GM23338 (cell line): ENCODE measurements at regions not wholly inside any gene's neighbourhood (a gene's known extent, or its start where the extent isn't known, plus 50 kb on each side); places are given as distances from the start of the nearest gene placed in this dataset.

Experiments
- CREB1 ChIP-seq: fragments of 250-450 bp; sonication (Bioruptor Pico); IDR thresholded peaks from 2 replicates; pipeline ENCODE4 v1.5.0; 2020; ENCODE audit warnings: low read depth, mild to moderate bottlenecking, moderate library complexity
- ETS1 ChIP-seq: IDR thresholded peaks from 2 replicates; pipeline ENCODE4 v1.6.1; 2016; ENCODE audit warnings: antibody characterized with exemption
- EZH2 ChIP-seq: fragments of 200-600 bp; sonication (generic); IDR thresholded peaks from one replicate; pipeline ENCODE4 v1.8.0; 2017; ENCODE audit warnings: antibody characterized with exemption, mild to moderate bottlenecking, low read depth; ENCODE audit not compliant: unreplicated experiment
- EZH2phosphoT487 ChIP-seq: fragments of 200-600 bp; sonication (generic); IDR thresholded peaks from one replicate; pipeline ENCODE4 v1.8.1; 2018; ENCODE audit warnings: antibody characterized with exemption; ENCODE audit not compliant: unreplicated experiment
- JUNB ChIP-seq: IDR thresholded peaks from one replicate; pipeline ENCODE4 v1.6.1; 2016; ENCODE audit warnings: antibody characterized with exemption; ENCODE audit not compliant: unreplicated experiment
- NANOG ChIP-seq: IDR thresholded peaks from 2 replicates; pipeline ENCODE4 v1.6.1; 2016; ENCODE audit warnings: antibody characterized with exemption, borderline replicate concordance
- POLR2AphosphoS5 ChIP-seq: IDR thresholded peaks from 2 replicates; pipeline ENCODE4 v1.6.1; 2016; ENCODE audit warnings: antibody characterized with exemption, low read depth
- STAT1 ChIP-seq: IDR thresholded peaks from one replicate; pipeline ENCODE4 v1.6.1; 2016; ENCODE audit warnings: antibody characterized with exemption; ENCODE audit not compliant: unreplicated experiment
- ZNF114 ChIP-seq: fragments of 250-450 bp; sonication (Bioruptor Pico); IDR thresholded peaks from 2 replicates; pipeline ENCODE4 v1.5.0; 2020; ENCODE audit warnings: mild to moderate bottlenecking, moderate library complexity
- ZNF331 ChIP-seq: fragments of 250-450 bp; sonication (Bioruptor Pico); IDR thresholded peaks from 2 replicates; pipeline ENCODE4 v1.5.0; 2020; ENCODE audit warnings: low read depth, mild to moderate bottlenecking, moderate library complexity
- TF ChIP-seq, protein P1 (sequence below), 2 experiments: fragments of 200-600 bp in 1 of 2; sonication (generic) in 1 of 2; conservative IDR thresholded peaks; 2 replicates each; pipeline versions ENCODE4 v1.5.1 to v1.6.1; 2016 to 2017; ENCODE audit warnings: antibody characterized with exemption in 2 of 2, low read depth in 2 of 2, mild to moderate bottlenecking in 2 of 2, moderate library complexity in 1 of 2
- TF ChIP-seq, protein P2 (sequence below): IDR thresholded peaks from one replicate; pipeline ENCODE4 v1.6.1; 2018; ENCODE audit warnings: antibody characterized with exemption; ENCODE audit not compliant: unreplicated experiment
- TF ChIP-seq, protein P3 (sequence below): fragments of 250-450 bp; sonication (Bioruptor Pico); IDR thresholded peaks from 2 replicates; pipeline ENCODE4 v1.5.0; 2020; ENCODE audit warnings: mild to moderate bottlenecking, moderate library complexity

DNA sequence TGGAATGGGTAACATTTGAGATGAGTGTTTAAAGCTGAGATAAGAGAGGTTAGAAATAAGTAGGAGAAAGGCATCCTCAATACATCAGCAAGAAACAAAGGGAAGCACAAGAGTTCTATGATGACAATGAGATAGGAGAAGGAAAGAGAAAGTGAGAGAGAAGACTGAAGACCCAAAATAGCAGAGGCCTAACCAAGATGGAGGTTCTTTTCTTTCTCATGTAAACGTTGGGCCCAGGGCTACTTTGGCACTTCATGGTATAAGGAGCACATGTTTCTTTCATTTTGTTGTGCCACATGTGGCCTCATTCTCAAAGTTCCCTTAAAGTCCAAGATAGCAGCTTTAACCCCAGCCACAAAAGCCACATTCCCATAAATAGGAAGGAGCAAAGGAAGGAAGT, 120.5 kb upstream of the RMST start:
- TF ChIP-seq, protein P1, sequence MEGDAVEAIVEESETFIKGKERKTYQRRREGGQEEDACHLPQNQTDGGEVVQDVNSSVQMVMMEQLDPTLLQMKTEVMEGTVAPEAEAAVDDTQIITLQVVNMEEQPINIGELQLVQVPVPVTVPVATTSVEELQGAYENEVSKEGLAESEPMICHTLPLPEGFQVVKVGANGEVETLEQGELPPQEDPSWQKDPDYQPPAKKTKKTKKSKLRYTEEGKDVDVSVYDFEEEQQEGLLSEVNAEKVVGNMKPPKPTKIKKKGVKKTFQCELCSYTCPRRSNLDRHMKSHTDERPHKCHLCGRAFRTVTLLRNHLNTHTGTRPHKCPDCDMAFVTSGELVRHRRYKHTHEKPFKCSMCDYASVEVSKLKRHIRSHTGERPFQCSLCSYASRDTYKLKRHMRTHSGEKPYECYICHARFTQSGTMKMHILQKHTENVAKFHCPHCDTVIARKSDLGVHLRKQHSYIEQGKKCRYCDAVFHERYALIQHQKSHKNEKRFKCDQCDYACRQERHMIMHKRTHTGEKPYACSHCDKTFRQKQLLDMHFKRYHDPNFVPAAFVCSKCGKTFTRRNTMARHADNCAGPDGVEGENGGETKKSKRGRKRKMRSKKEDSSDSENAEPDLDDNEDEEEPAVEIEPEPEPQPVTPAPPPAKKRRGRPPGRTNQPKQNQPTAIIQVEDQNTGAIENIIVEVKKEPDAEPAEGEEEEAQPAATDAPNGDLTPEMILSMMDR (conservative IDR thresholded peaks at IDR 0.05; ENCODE audit: low read depth in 2 of 2), result no peak
- TF ChIP-seq ETS1 (no peak), POLR2AphosphoS5 (no peak), CREB1 (no peak), EZH2 (no peak), EZH2phosphoT487 (no peak), NANOG (no peak), JUNB (no peak), STAT1 (no peak), ZNF331 (no peak), ZNF114 (CRISPR knock-in tag) (no peak)
- TF ChIP-seq, protein P2, sequence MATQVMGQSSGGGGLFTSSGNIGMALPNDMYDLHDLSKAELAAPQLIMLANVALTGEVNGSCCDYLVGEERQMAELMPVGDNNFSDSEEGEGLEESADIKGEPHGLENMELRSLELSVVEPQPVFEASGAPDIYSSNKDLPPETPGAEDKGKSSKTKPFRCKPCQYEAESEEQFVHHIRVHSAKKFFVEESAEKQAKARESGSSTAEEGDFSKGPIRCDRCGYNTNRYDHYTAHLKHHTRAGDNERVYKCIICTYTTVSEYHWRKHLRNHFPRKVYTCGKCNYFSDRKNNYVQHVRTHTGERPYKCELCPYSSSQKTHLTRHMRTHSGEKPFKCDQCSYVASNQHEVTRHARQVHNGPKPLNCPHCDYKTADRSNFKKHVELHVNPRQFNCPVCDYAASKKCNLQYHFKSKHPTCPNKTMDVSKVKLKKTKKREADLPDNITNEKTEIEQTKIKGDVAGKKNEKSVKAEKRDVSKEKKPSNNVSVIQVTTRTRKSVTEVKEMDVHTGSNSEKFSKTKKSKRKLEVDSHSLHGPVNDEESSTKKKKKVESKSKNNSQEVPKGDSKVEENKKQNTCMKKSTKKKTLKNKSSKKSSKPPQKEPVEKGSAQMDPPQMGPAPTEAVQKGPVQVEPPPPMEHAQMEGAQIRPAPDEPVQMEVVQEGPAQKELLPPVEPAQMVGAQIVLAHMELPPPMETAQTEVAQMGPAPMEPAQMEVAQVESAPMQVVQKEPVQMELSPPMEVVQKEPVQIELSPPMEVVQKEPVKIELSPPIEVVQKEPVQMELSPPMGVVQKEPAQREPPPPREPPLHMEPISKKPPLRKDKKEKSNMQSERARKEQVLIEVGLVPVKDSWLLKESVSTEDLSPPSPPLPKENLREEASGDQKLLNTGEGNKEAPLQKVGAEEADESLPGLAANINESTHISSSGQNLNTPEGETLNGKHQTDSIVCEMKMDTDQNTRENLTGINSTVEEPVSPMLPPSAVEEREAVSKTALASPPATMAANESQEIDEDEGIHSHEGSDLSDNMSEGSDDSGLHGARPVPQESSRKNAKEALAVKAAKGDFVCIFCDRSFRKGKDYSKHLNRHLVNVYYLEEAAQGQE, result no peak
- TF ChIP-seq, protein P3, sequence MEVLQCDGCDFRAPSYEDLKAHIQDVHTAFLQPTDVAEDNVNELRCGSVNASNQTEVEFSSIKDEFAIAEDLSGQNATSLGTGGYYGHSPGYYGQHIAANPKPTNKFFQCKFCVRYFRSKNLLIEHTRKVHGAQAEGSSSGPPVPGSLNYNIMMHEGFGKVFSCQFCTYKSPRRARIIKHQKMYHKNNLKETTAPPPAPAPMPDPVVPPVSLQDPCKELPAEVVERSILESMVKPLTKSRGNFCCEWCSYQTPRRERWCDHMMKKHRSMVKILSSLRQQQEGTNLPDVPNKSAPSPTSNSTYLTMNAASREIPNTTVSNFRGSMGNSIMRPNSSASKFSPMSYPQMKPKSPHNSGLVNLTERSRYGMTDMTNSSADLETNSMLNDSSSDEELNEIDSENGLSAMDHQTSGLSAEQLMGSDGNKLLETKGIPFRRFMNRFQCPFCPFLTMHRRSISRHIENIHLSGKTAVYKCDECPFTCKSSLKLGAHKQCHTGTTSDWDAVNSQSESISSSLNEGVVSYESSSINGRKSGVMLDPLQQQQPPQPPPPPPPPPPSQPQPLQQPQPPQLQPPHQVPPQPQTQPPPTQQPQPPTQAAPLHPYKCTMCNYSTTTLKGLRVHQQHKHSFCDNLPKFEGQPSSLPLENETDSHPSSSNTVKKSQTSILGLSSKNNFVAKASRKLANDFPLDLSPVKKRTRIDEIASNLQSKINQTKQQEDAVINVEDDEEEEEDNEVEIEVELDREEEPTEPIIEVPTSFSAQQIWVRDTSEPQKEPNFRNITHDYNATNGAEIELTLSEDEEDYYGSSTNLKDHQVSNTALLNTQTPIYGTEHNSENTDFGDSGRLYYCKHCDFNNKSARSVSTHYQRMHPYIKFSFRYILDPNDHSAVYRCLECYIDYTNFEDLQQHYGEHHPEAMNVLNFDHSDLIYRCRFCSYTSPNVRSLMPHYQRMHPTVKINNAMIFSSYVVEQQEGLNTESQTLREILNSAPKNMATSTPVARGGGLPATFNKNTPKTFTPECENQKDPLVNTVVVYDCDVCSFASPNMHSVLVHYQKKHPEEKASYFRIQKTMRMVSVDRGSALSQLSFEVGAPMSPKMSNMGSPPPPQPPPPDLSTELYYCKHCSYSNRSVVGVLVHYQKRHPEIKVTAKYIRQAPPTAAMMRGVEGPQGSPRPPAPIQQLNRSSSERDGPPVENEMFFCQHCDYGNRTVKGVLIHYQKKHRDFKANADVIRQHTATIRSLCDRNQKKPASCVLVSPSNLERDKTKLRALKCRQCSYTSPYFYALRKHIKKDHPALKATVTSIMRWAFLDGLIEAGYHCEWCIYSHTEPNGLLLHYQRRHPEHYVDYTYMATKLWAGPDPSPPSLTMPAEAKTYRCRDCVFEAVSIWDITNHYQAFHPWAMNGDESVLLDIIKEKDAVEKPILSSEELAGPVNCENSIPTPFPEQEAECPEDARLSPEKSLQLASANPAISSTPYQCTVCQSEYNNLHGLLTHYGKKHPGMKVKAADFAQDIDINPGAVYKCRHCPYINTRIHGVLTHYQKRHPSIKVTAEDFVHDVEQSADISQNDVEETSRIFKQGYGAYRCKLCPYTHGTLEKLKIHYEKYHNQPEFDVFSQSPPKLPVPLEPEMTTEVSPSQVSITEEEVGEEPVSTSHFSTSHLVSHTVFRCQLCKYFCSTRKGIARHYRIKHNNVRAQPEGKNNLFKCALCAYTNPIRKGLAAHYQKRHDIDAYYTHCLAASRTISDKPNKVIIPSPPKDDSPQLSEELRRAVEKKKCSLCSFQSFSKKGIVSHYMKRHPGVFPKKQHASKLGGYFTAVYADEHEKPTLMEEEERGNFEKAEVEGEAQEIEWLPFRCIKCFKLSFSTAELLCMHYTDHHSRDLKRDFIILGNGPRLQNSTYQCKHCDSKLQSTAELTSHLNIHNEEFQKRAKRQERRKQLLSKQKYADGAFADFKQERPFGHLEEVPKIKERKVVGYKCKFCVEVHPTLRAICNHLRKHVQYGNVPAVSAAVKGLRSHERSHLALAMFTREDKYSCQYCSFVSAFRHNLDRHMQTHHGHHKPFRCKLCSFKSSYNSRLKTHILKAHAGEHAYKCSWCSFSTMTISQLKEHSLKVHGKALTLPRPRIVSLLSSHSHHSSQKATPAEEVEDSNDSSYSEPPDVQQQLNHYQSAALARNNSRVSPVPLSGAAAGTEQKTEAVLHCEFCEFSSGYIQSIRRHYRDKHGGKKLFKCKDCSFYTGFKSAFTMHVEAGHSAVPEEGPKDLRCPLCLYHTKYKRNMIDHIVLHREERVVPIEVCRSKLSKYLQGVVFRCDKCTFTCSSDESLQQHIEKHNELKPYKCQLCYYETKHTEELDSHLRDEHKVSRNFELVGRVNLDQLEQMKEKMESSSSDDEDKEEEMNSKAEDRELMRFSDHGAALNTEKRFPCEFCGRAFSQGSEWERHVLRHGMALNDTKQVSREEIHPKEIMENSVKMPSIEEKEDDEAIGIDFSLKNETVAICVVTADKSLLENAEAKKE (CRISPR knock-in tag), result no peak
